ENCODE measurements at regions not wholly inside any gene's neighbourhood (a gene's known extent, or its start where the extent isn't known, plus 50 kb on each side); places are given as distances from the start of the nearest gene placed in this dataset.

DNA sequence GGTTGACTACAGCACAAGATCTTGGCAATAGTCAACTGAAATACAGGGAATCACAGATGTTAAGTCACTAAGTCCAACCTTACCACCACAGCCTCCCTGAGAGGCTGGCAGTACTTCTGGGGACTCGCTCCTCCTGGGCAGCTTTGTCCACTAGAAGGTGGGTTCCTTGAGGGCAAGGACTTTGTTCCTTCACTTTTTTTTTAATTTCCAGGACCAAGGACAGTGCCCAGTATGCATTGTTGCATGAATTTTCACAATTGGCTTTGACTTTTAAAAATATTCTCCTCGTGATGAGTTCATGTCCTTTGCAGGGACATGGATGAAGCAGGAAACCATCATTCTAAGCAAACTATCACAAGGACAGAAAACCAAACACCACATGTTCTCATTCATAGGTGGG, 96.7 kb upstream of the IGSF21 start:
- TF ChIP-seq POLR2AphosphoS5 (IDR thresholded peaks at IDR 0.05; ENCODE audit: low read depth, low read length) = no peak
- no peak for TF ChIP-seq EGR1 (IDR thresholded peaks at IDR 0.05; ENCODE audit: low read depth)
- TF ChIP-seq, protein P1, sequence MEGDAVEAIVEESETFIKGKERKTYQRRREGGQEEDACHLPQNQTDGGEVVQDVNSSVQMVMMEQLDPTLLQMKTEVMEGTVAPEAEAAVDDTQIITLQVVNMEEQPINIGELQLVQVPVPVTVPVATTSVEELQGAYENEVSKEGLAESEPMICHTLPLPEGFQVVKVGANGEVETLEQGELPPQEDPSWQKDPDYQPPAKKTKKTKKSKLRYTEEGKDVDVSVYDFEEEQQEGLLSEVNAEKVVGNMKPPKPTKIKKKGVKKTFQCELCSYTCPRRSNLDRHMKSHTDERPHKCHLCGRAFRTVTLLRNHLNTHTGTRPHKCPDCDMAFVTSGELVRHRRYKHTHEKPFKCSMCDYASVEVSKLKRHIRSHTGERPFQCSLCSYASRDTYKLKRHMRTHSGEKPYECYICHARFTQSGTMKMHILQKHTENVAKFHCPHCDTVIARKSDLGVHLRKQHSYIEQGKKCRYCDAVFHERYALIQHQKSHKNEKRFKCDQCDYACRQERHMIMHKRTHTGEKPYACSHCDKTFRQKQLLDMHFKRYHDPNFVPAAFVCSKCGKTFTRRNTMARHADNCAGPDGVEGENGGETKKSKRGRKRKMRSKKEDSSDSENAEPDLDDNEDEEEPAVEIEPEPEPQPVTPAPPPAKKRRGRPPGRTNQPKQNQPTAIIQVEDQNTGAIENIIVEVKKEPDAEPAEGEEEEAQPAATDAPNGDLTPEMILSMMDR (IDR thresholded peaks at IDR 0.05 in 2 of 3, conservative IDR thresholded peaks at IDR 0.05 in 1 of 3; ENCODE audit: borderline replicate concordance in 1 of 3, insufficient read depth in 1 of 3, low read depth in 2 of 3, low read length in 2 of 3) = no peak
- no peak for TF ChIP-seq ZNF274 (IDR thresholded peaks at IDR 0.05; ENCODE audit: low read depth, low read length)
- TF ChIP-seq, protein P2, sequence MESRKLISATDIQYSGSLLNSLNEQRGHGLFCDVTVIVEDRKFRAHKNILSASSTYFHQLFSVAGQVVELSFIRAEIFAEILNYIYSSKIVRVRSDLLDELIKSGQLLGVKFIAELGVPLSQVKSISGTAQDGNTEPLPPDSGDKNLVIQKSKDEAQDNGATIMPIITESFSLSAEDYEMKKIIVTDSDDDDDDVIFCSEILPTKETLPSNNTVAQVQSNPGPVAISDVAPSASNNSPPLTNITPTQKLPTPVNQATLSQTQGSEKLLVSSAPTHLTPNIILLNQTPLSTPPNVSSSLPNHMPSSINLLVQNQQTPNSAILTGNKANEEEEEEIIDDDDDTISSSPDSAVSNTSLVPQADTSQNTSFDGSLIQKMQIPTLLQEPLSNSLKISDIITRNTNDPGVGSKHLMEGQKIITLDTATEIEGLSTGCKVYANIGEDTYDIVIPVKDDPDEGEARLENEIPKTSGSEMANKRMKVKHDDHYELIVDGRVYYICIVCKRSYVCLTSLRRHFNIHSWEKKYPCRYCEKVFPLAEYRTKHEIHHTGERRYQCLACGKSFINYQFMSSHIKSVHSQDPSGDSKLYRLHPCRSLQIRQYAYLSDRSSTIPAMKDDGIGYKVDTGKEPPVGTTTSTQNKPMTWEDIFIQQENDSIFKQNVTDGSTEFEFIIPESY (IDR thresholded peaks at IDR 0.05; ENCODE audit: extremely low read depth, insufficient replicate concordance, low read length) = no peak
- no peak for TF ChIP-seq YY1 (IDR thresholded peaks at IDR 0.05; ENCODE audit: extremely low read depth, insufficient replicate concordance, low read depth, low read length)
- TF ChIP-seq, protein P3, sequence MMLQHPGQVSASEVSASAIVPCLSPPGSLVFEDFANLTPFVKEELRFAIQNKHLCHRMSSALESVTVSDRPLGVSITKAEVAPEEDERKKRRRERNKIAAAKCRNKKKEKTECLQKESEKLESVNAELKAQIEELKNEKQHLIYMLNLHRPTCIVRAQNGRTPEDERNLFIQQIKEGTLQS (IDR thresholded peaks at IDR 0.05) = no peak
- TF ChIP-seq TCF7L2 (IDR thresholded peaks at IDR 0.05; ENCODE audit: borderline replicate concordance, extremely low read depth, insufficient read depth, insufficient read length) = no peak
- TF ChIP-seq EZH2 (IDR thresholded peaks at IDR 0.05) = no peak

Data from HCT116 (cell line).